Aorta (tissue), 5 donors: ENCODE measurements at regions not wholly inside any gene's neighbourhood (a gene's known extent, or its start where the extent isn't known, plus 50 kb on each side); places are given as distances from the start of the nearest gene placed in this dataset.

Experiments
- ATAC-seq: fragments of 200-7000 bp; cut with Tn5 transposase; one replicate; pipeline ENCODE4 v1.9.1; 2022; ENCODE audit warnings: moderate library complexity; ENCODE audit not compliant: low FRiP score
- DNase-seq, 2 donors: peaks; one replicate each; pipeline ENCODE4 v3.0.0-alpha.2; 2020
- H3K27ac ChIP-seq, 2 donors: one replicate each; pipeline ENCODE4 v1.5.1; 2013; ENCODE audit warnings: low read length in 2 of 2, mild to moderate bottlenecking in 2 of 2, moderate library complexity in 2 of 2, control low read depth in 1 of 2, inconsistent platforms in 1 of 2, low read depth in 1 of 2
- H3K27me3 ChIP-seq, 2 donors: one replicate each; pipeline ENCODE4 v1.6.1; 2013; ENCODE audit warnings: control low read depth in 1 of 2, low read length in 1 of 2, mild to moderate bottlenecking in 1 of 2, moderate library complexity in 1 of 2; ENCODE audit not compliant: insufficient read depth in 2 of 2, control insufficient read depth in 1 of 2
- H3K36me3 ChIP-seq, 2 donors: one replicate each; pipeline ENCODE4 v1.6.1; 2013; ENCODE audit warnings: control low read depth in 1 of 2, low read length in 1 of 2, mild to moderate bottlenecking in 1 of 2; ENCODE audit not compliant: insufficient read depth in 2 of 2, control insufficient read depth in 1 of 2
- H3K4me1 ChIP-seq, 2 donors: one replicate each; pipeline ENCODE4 v1.6.1; 2013; ENCODE audit warnings: low read length in 2 of 2, control low read depth in 1 of 2, mild to moderate bottlenecking in 1 of 2, moderate library complexity in 1 of 2; ENCODE audit not compliant: insufficient read depth in 2 of 2, control insufficient read depth in 1 of 2
- H3K4me3 ChIP-seq, 2 donors: one replicate each; pipeline ENCODE4 v1.5.1; 2013; ENCODE audit warnings: low read length in 2 of 2, control low read depth in 1 of 2, mild to moderate bottlenecking in 1 of 2
- H3K9me3 ChIP-seq: one replicate; pipeline ENCODE4 v1.6.1; 2013; ENCODE audit warnings: mild to moderate bottlenecking, low read length; ENCODE audit not compliant: control insufficient read depth
- WGBS, 2 donors: extraction: QIAGEN DNeasy Blood & Tissue Kit; methylation state at CpG; one replicate each; pipeline ENCODE4 v1.1.7; 2013; 5-methylcytosine and 5-hydroxymethylcytosine counted together
- intact Hi-C, 2 donors: fragments of 100-400 bp; cut with DNase I; formaldehyde crosslinking; loops; one replicate each; pipeline versions ENCODE4 v1.14.2 to v1.15.0; 2022
- donor health status: healthy with polysubstance abuse.
- donor health status: Bipolar disorder and iron deficiency.
- donor health status: DM: no; HTN: no; CAD: no.
- donor health status: DM: no; HTN: no; CAD: no.
- donor health status: DM: yes; HTN: yes; CAD: no.

DNA sequence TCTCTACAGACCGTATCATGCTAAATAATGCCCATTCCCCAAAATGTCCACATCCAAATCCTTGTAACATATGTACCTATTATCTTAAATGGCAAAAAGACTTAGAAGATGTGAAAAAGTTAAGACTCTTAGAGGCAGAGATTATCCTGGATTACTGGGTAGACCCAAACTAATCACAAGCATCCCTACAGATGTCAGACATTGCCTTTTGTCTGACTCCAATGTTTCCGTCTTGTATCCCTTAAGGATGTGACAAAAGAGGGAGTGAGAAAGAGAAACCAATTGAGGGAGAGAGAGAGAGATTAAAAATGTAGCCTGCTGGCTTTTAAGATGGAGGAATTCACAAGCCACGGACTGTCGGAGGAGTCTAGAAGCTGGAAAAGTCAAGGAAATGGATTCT, 401.9 kb upstream of the FSTL5 start:
- no peaks in the 10 kb centered on the region for H3K9me3 ChIP-seq
- no peak for DNase-seq
- H3K27me3 ChIP-seq: no peaks in the 10 kb centered on the region
- H3K36me3 ChIP-seq: no peaks in the 10 kb centered on the region
- ATAC-seq: no peak
- H3K4me1 ChIP-seq: no peaks in the 10 kb centered on the region
- no peak overlapping the region for H3K4me3 ChIP-seq
- no peak overlapping the region for H3K27ac ChIP-seq
- intact Hi-C loops: no loop called here
- WGBS, 2 donors: 49 to 58% methylated on average over 4 of the region's 4 CpGs

DNA sequence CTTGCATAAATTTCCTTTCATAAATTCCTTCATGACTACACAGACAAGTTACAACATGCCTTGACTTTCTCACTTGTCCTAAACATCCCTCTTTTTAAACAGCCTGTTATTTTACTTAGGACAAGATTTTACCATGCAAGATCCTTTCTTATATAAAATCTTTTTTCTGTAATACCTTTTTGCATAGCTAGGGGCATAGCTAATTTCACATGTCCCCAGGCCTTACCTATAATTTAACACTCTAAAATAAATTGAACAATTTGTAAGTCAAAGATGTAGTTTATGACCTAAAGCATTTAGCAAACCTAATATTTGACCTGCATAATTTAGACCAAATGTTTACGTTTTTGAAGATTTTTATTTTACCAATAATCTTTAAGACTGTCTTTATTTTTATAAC, 396.3 kb upstream of the FSTL5 start:
- ATAC-seq: no peak

GRCh38 chr4:162557516-162558106, 393.8 kb upstream of the FSTL5 start:
- Histone ChIP-seq H3K27me3 (no peaks in the 10 kb centered on the region), H3K4me1 (no peaks in the 10 kb centered on the region), H3K9me3 (no peaks in the 10 kb centered on the region), H3K27ac (no peak overlapping the region), H3K36me3 (no peaks in the 10 kb centered on the region), H3K4me3 (no peak overlapping the region)
- WGBS, 2 donors: 86 to 90% methylated on average over 4 of the region's 4 CpGs
- intact Hi-C loops: no loop called here
- DNase-seq (no peak), ATAC-seq (no peak)

More for the DNA sequence above, 396.3 kb upstream of the FSTL5 start:
- Histone ChIP-seq H3K27me3 (no peaks in the 10 kb centered on the region), H3K9me3 (no peaks in the 10 kb centered on the region), H3K36me3 (no peaks in the 10 kb centered on the region), H3K27ac (no peak overlapping the region), H3K4me3 (no peak overlapping the region), H3K4me1 (no peaks in the 10 kb centered on the region)
- intact Hi-C loops: no loop called here
- 87 to 93% methylated on average over 1 of the region's 1 CpG for WGBS, 2 donors
- DNase-seq: no peak

DNA sequence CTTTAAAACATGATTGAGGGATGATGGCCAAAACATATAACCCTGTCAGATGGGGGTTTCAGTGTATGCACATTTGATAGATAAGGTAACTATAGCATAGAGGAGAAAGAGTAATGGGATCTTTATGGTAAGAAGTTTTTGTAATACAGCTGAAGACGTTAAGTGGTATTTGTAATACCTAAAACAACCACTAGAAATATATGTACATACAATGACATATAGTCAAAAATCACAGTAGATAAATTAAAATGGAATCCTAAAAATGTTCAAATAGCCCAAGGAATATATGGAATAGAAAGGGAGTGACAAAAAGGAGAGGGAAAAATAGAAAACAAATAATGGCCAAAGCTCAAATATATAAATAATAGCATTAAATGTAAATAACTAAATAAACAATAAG, 371.3 kb upstream of the FSTL5 start:
- Histone ChIP-seq H3K4me3 (no peak overlapping the region), H3K36me3 (no peaks in the 10 kb centered on the region), H3K27me3 (no peaks in the 10 kb centered on the region), H3K27ac (no peak overlapping the region), H3K9me3 (peaks cover 1% of the 10 kb centered on the region), H3K4me1 (no peaks in the 10 kb centered on the region)
- intact Hi-C loops: no loop called here
- 26 to 30% methylated on average over 1 of the region's 1 CpG for WGBS, 2 donors
- no peak for ATAC-seq
- DNase-seq: no peak

- no peak overlapping the region for H3K27ac ChIP-seq
- no peak overlapping the region for H3K4me3 ChIP-seq
- WGBS, 2 donors: 72% methylated on average over 4 of the region's 4 CpGs
- DNase-seq: no peak
- intact Hi-C loops: no loop called here
- no peaks in the 10 kb centered on the region for H3K27me3 ChIP-seq
- ATAC-seq: no peak
- no peaks in the 10 kb centered on the region for H3K36me3 ChIP-seq
- H3K4me1 ChIP-seq: no peaks in the 10 kb centered on the region
- H3K9me3 ChIP-seq: peaks cover 1% of the 10 kb centered on the region
Measured at GRCh38 chr4:162523171-162523570, 359.4 kb upstream of the FSTL5 start.

- Histone ChIP-seq H3K4me3 (no peak overlapping the region), H3K27me3 (no peaks in the 10 kb centered on the region), H3K9me3 (peaks cover 1% of the 10 kb centered on the region), H3K36me3 (no peaks in the 10 kb centered on the region), H3K27ac (no peak overlapping the region), H3K4me1 (no peaks in the 10 kb centered on the region)
- intact Hi-C loops: no loop called here
- no peak for ATAC-seq
- 78 to 82% methylated on average over 1 of the region's 1 CpG for WGBS, 2 donors
- DNase-seq: no peak
Measured at GRCh38 chr4:162522724-162523123, 358.9 kb upstream of the FSTL5 start.

GRCh38 chr4:162510937-162511336, 347.1 kb upstream of the FSTL5 start:
- Histone ChIP-seq H3K36me3 (no peaks in the 10 kb centered on the region), H3K4me3 (no peak overlapping the region), H3K27ac (no peak overlapping the region), H3K9me3 (no peaks in the 10 kb centered on the region), H3K4me1 (no peaks in the 10 kb centered on the region), H3K27me3 (no peaks in the 10 kb centered on the region)
- DNase-seq (no peak), ATAC-seq (no peak)
- intact Hi-C loops: no loop called here
- WGBS, 2 donors: 78 to 87% methylated on average over 3 of the region's 3 CpGs

DNA sequence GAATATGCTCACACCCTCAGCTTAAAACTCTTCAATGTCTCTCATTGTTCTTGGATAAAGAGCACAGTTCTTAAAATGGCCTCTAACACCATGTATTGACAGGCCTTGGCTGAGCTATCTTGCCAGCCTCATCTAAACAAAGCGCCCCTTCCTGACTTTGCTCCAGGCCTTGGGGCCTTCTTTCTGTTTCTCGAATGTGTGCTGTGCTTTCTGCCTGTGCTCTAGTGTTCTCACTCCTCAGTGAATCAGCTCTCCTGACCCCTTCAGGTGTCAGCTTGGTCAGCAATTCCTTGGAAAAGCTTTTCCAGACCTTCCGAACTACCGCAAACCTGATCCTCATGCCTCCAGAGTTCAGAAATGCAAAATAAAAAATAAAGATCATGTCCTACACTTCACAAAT, 346.3 kb upstream of the FSTL5 start:
- intact Hi-C loops: no loop called here
- DNase-seq (no peak), ATAC-seq (no peak)
- Histone ChIP-seq H3K36me3 (no peaks in the 10 kb centered on the region), H3K27ac (no peak overlapping the region), H3K4me1 (no peaks in the 10 kb centered on the region), H3K27me3 (no peaks in the 10 kb centered on the region), H3K4me3 (no peak overlapping the region), H3K9me3 (no peaks in the 10 kb centered on the region)
- WGBS, 2 donors: 85 to 91% methylated on average over 4 of the region's 4 CpGs

GRCh38 chr4:162509333-162509732, 345.5 kb upstream of the FSTL5 start:
- H3K27ac ChIP-seq: no peak overlapping the region
- H3K27me3 ChIP-seq: no peaks in the 10 kb centered on the region
- DNase-seq: no peak
- no peaks in the 10 kb centered on the region for H3K36me3 ChIP-seq
- ATAC-seq: no peak
- 95 to 98% methylated on average over 1 of the region's 1 CpG for WGBS, 2 donors
- H3K4me1 ChIP-seq: no peaks in the 10 kb centered on the region
- intact Hi-C loops: loop anchor here in 1 of 2 donors (10.0 kb wide), 1 partner anchor 125 kb away; no protein-coding TSS in a partner anchor
- no peak overlapping the region for H3K4me3 ChIP-seq
- no peaks in the 10 kb centered on the region for H3K9me3 ChIP-seq
